Kidney epithelial cell (primary cell): ENCODE measurements at regions not wholly inside any gene's neighbourhood (a gene's known extent, or its start where the extent isn't known, plus 50 kb on each side); places are given as distances from the start of the nearest gene placed in this dataset.
"Not testable (repeated sequence)": the region's sequence is repeated elsewhere in the genome, so short reads cannot be mapped to it uniquely, and the experiment has no call there.

Experiments used
- DNase-seq: peaks from one replicate; pipeline ENCODE4 v3.0.0-alpha.2; 2010; ENCODE audit warnings: low read depth
- H3K27me3 ChIP-seq: 2 replicates; pipeline ENCODE4 v1.6.0; 2011; ENCODE audit warnings: low read length; ENCODE audit not compliant: control insufficient read depth, insufficient read depth
- H3K36me3 ChIP-seq: 2 replicates; pipeline ENCODE4 v1.5.1; 2011; ENCODE audit warnings: low read length; ENCODE audit not compliant: control insufficient read depth, insufficient read depth
- H3K4me3 ChIP-seq: 2 replicates; pipeline ENCODE4 v1.5.1; 2011; ENCODE audit warnings: low read depth, mild to moderate bottlenecking, control low read depth, low read length
- TF ChIP-seq, protein P1 (sequence below): IDR thresholded peaks from 2 replicates; pipeline ENCODE4 v1.5.1; 2011; ENCODE audit warnings: mild to moderate bottlenecking, moderate library complexity, low read length, control low read depth, inconsistent platforms; ENCODE audit not compliant: insufficient read depth, poor library complexity, severe bottlenecking

DNA sequence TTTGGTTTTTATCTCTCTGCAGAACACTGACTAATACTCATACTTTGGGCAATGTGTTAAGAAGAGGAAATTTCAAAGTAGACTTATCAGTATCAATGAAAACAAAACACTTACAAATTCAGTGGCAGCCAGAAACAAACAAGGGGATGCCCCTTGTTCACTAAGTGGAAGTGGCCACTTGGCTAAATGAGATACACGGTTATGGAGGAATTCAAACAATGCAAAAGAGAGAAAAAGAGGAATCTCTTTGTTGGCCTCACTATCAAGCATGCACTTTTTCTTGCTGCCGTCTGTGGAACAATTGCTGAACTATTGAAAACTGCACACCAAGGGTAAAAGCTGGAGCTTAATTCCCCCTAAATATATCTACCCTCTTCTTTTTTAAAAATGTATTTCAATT lies 2044.9 kb upstream of the CDH6 start:
- no peak overlapping the region for H3K4me3 ChIP-seq
- H3K27me3 ChIP-seq, result no peaks in the 10 kb centered on the region
- TF ChIP-seq, protein P1, sequence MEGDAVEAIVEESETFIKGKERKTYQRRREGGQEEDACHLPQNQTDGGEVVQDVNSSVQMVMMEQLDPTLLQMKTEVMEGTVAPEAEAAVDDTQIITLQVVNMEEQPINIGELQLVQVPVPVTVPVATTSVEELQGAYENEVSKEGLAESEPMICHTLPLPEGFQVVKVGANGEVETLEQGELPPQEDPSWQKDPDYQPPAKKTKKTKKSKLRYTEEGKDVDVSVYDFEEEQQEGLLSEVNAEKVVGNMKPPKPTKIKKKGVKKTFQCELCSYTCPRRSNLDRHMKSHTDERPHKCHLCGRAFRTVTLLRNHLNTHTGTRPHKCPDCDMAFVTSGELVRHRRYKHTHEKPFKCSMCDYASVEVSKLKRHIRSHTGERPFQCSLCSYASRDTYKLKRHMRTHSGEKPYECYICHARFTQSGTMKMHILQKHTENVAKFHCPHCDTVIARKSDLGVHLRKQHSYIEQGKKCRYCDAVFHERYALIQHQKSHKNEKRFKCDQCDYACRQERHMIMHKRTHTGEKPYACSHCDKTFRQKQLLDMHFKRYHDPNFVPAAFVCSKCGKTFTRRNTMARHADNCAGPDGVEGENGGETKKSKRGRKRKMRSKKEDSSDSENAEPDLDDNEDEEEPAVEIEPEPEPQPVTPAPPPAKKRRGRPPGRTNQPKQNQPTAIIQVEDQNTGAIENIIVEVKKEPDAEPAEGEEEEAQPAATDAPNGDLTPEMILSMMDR, result no peak
- DNase-seq, result no peak
- no peaks in the 10 kb centered on the region for H3K36me3 ChIP-seq

DNA sequence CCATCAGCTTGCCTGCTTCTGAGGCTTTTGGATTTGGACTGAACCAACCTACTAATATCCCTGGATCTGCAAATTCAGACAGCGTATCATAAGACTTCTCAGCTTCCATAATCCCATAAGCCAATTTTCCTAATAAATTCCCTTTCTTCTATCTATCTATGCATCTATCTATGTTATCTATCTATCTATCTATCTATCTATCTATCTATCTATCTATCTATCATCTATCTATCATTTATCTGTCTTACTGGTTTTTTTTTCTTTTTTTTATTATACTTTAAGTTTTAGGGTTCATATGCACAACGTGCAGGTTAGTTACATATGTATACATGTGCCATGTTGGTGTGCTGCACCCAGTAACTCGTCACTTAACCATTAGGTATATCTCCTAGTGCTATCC lies 2045.4 kb upstream of the CDH6 start:
- no peaks in the 10 kb centered on the region for H3K27me3 ChIP-seq
- no peaks in the 10 kb centered on the region for H3K36me3 ChIP-seq
- DNase-seq, result no peak
- no peak overlapping the region for H3K4me3 ChIP-seq
- TF ChIP-seq, protein P1, result no peak

DNA sequence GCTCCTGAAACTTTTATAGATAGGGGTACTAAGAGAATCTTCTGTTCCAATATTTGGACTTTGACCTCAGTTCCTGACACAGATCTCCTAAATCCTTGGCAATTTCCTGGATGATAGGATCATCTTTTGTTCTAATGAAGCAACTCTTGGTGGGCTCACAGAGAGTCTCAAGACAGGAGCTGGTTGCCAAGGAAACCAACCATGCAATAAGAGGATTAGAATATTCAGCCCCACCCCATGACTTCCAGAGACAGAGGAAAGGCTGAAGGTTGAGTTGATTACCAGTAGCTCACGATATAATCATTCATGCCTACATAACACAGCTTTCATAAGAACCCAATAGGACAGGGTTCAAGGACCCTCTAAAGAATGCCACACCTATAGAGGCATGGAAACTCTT lies 2050.2 kb upstream of the CDH6 start:
- no peaks in the 10 kb centered on the region for H3K27me3 ChIP-seq
- H3K36me3 ChIP-seq, result no peaks in the 10 kb centered on the region
- TF ChIP-seq, protein P1, result no peak
- H3K4me3 ChIP-seq, result no peak overlapping the region
- DNase-seq, result no peak

DNA sequence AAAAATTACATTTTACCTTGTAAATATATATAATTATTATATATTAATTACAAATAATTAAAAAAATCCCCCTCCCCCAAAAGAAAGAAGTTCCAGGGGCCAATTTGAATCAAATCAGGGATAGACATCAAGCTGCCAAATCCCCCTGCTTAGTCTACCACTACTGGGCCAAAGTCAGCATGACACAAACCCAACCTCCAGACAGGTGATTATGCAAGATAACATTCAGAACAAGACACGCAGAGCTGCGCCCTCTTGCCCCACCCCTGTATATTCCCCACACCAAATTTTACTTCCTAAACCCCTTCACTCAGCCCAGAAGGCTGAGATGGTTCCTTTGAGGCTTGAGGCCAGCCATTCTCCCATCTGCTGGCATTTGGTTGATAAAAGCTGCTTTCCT lies 2059.1 kb upstream of the CDH6 start:
- TF ChIP-seq, protein P1, result no peak
- H3K36me3 ChIP-seq, result no peaks in the 10 kb centered on the region
- no peak for DNase-seq

DNA sequence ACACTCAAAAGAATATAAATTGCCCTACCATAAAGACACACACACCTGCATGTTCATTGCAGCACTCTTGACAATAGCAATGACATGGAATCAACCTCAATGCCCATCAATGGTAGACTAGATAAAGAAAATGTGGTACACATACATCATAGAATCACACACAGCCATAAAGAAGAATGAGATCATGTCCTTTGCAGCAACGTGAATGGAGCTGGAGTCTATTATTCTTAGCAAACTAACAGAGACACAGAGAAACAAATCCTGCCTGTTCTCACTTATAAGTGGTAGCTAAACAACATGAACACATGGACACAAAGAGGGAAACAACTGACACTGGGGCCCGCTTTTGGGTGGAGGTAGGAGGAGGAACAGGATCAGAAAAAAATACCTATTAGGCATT lies 2062.2 kb upstream of the CDH6 start:
- Histone ChIP-seq H3K36me3 (no peaks in the 10 kb centered on the region), H3K4me3 (no peak overlapping the region), H3K27me3 (no peaks in the 10 kb centered on the region)
- TF ChIP-seq, protein P1, result no peak
- no peak for DNase-seq

More for the DNA sequence above, 2059.1 kb upstream of the CDH6 start:
- Histone ChIP-seq H3K4me3 (no peak overlapping the region), H3K27me3 (no peaks in the 10 kb centered on the region)

DNA sequence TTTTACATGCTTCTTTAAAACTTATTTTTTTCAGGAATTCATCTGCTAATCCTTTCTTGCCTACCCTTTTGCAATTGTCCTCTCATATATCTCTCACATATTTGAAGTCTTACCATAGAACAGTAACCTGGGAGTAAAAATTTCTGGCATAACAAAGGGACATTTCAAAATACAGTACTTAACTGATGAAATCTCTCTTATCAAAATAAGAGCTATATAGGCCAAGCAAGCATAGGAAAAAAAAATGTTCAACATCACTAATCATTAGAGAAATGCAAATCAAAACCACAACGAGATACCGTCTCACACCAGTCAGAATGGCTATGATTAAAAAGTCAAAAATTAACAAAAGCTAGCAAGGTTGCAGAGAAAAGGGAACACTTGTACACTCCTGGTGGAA lies 2062.7 kb upstream of the CDH6 start:
- TF ChIP-seq, protein P1, result no peak
- no peaks in the 10 kb centered on the region for H3K36me3 ChIP-seq
- H3K27me3 ChIP-seq, result no peaks in the 10 kb centered on the region
- no peak overlapping the region for H3K4me3 ChIP-seq
- no peak for DNase-seq

DNA sequence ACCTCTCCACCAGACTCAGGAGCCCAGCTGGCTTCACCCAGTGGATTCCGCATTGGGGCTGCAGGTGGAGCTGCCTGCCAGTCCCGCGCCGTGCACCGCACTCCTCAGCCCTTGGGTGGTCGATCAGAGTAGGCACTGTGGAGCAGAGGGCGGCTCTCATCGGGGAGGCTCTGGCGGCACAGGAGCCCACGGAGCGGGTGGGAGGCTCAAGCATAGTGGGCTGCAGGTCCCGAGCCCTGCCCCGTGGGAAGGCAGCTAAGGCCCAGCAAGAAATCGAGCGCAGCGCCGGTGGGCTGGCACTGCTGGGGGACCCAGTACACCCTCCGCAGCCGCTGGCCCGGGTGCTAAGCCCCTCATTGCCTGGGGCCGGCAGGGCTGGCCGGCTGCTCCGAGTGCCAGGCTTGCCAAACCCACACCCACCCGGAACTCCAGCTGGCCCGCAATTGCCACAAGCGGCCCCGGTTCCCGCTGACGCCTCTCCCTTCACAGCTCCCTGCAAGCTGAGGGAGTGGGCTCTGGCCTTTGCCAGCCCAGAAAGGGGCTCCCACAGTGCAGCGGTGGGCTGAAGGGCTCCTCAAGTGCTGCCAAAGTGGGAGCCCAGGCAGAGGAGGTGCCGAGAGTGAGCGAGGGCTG lies 2065.8 kb upstream of the CDH6 start:
- DNase-seq, H3K4me3 ChIP-seq, H3K36me3 ChIP-seq, H3K27me3 ChIP-seq: not testable (repeated sequence)

DNA sequence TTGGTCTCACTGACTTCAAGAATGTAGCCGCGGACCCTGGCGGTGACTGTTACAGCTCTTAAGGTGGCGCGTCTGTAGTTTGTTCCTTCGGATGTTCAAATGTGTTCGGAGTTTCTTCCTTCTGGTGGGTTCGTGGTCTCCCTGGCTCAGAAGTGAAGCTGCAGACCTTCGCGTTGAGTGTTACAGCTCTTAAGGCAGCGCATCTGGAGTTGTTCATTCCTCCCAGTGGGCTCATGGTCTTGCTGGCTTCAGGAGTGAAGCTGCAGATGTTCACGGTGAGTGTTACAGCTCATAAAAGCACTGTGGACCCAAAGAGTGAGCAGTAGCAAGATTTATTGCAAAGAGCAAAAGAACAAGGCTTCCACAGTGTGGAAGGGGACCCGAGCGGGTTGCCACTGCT lies 2067.0 kb upstream of the CDH6 start:
- not testable (repeated sequence) for H3K36me3 ChIP-seq, DNase-seq, H3K4me3 ChIP-seq, H3K27me3 ChIP-seq
